ENCODE measurements at regions not wholly inside any gene's neighbourhood (a gene's known extent, or its start where the extent isn't known, plus 50 kb on each side); places are given as distances from the start of the nearest gene placed in this dataset.

DNA sequence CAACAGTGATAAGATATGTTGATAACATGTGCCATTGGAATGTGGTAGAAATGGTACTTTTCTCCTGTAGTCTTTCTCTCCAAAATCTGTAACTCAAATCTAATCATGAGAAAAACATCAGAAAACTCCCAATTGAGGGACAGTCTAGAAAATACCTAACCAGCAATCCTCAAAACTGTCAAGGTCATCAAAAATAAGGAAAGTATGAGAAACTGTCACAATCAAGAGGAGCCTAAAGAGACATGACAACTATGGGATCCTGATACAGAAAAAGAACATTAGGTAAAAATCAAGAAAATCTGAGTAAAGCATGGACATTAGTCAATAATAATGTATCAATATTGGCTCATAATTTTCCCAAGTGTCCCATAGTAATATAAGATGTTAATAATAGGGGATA, 124.5 kb upstream of the PPP1R2C start:
- TF ChIP-seq CTCF (IDR thresholded peaks at IDR 0.05) (no peak), EP300 (IDR thresholded peaks at IDR 0.05) (no peak)
